ENCODE measurements at regions not wholly inside any gene's neighbourhood (a gene's known extent, or its start where the extent isn't known, plus 50 kb on each side); places are given as distances from the start of the nearest gene placed in this dataset.
A peak's percentile ranks its signal among the peaks of the same experiment; 100 is the strongest.

DNA sequence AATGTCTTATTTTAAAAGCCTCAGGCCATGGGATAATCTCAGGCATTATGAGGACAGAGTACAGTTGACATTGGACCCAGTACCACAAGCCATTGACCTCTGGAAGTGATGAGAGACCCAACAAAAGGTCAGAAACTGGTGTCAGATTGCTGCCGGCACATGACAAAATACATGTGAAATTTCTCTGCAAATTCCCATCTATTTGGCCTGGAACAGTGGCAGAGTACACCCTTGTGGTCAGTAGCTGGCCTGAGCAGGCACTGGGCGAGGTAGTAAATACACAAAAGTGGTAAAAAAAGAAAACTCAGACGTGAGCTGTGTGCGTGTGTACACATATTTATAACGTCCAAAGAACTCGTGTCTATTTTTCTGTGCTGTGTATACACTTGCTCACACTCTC, 155.5 kb downstream of the DHX15 start:
- H3K79me1 ChIP-seq (ENCODE audit: low read length), result no peaks in the 10 kb centered on the region
- no peak overlapping the region for H3K4me3 ChIP-seq (ENCODE audit: low read depth, low read length)
- H2AFZ ChIP-seq (ENCODE audit: insufficient read depth, low read length, poor library complexity), result no peak overlapping the region
- H2BK12ac ChIP-seq (ENCODE audit: low read length), result no peak overlapping the region
- WGBS (ENCODE audit: extremely low coverage, insufficient coverage, insufficient read length), result no CpG with 5 or more reads among the region's 6 CpGs
- no peaks in the 10 kb centered on the region for H3K9me3 ChIP-seq (ENCODE audit: insufficient read depth, low read depth, low read length)
- no peak overlapping the region for H4K12ac ChIP-seq (ENCODE audit: low read depth, low read length)
- no peak overlapping the region for H3K4me2 ChIP-seq (ENCODE audit: low read length)
- no peak overlapping the region for H3K14ac ChIP-seq (ENCODE audit: low read length)
- no peak for DNase-seq
- no peaks in the 10 kb centered on the region for H3K79me2 ChIP-seq (ENCODE audit: control insufficient read depth, insufficient read depth, low read length, poor library complexity)
- H3K27ac ChIP-seq (ENCODE audit: low read depth, low read length), result no peak overlapping the region
- H3K4ac ChIP-seq (ENCODE audit: low read depth, low read length), result no peak overlapping the region
- H3K9ac ChIP-seq (ENCODE audit: low read length), result no peak overlapping the region
- H2BK120ac ChIP-seq (ENCODE audit: insufficient read depth, low read length, poor library complexity), result no peak overlapping the region
- H2AK5ac ChIP-seq (ENCODE audit: low read length), result no peak overlapping the region
- H4K91ac ChIP-seq (ENCODE audit: low read depth, low read length), result no peak overlapping the region
- H3K23ac ChIP-seq (ENCODE audit: low read length), result no peak overlapping the region
- H4K8ac ChIP-seq (ENCODE audit: low read depth, low read length), result no peak overlapping the region
- no peak overlapping the region for H3K18ac ChIP-seq (ENCODE audit: low read length)
- no peaks in the 10 kb centered on the region for H3K27me3 ChIP-seq (ENCODE audit: insufficient read depth, low read length)
- H2BK5ac ChIP-seq (ENCODE audit: low read depth, low read length, poor library complexity), result no peak overlapping the region
- no peaks in the 10 kb centered on the region for H3K36me3 ChIP-seq (ENCODE audit: control insufficient read depth in 1 of 2, insufficient read depth in 2 of 2, low read length in 2 of 2)
- no peaks in the 10 kb centered on the region for H3K4me1 ChIP-seq (ENCODE audit: control insufficient read depth in 1 of 2, insufficient read depth in 2 of 2, low read length in 2 of 2)

DNA sequence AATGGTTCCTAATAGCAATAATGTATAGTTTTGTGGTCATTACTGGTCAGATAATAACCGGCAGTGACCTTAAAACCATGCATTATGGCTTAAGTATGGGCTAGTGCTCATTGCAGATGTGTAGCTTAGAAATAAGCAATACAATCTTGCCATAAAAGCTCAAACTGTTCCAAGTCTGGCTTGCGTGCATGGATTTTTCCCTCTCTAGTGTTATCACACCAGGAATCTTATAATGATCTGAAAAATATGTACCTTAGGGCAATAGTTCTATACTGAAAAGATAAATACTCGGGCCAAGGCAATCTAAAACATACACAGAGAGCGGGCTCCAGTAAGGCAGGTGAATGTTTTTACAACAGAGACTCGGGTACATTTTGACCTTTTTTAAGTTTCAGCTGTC, 157.8 kb downstream of the DHX15 start:
- DNase-seq, result peak in 1 of 2 donors; percentile 11
- H3K4ac ChIP-seq (ENCODE audit: low read depth, low read length), result no peak overlapping the region
- WGBS (ENCODE audit: extremely low coverage, insufficient coverage, insufficient read length), result no CpG with 5 or more reads among the region's 5 CpGs

DNA sequence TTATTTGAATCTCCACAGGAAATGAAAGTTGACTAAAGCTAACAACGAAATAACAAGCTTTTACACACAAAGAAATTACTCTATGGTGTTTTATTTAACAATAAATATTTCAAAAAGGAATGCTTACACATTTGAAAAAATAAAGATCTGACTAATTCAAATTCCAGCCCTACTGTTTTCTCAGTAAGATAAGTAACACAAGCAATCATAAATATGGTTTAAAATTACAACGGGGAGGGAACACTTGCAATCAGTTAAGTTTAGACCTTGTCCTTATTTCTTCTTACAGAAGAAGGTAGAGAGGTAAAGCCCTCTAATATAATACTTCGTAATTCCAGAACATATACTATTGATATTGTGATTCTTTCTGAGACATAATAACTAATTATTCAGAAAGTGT, 158.5 kb downstream of the DHX15 start:
- no CpG with 5 or more reads among the region's 3 CpGs for WGBS (ENCODE audit: extremely low coverage, insufficient coverage, insufficient read length)
- no peak overlapping the region for H2BK5ac ChIP-seq (ENCODE audit: low read depth, low read length, poor library complexity)
- no peak overlapping the region for H3K18ac ChIP-seq (ENCODE audit: low read length)
- H4K12ac ChIP-seq (ENCODE audit: low read depth, low read length), result no peak overlapping the region
- no peak overlapping the region for H3K23ac ChIP-seq (ENCODE audit: low read length)
- H3K4me2 ChIP-seq (ENCODE audit: low read length), result no peak overlapping the region
- H4K91ac ChIP-seq (ENCODE audit: low read depth, low read length), result no peak overlapping the region
- H3K79me1 ChIP-seq (ENCODE audit: low read length), result no peaks in the 10 kb centered on the region
- H3K4me3 ChIP-seq (ENCODE audit: low read depth, low read length), result no peak overlapping the region
- no peaks in the 10 kb centered on the region for H3K4me1 ChIP-seq (ENCODE audit: control insufficient read depth in 1 of 2, insufficient read depth in 2 of 2, low read length in 2 of 2)
- no peak overlapping the region for H2AK5ac ChIP-seq (ENCODE audit: low read length)
- no peak overlapping the region for H3K14ac ChIP-seq (ENCODE audit: low read length)
- no peak for DNase-seq
- no peak overlapping the region for H3K4ac ChIP-seq (ENCODE audit: low read depth, low read length)
- no peak overlapping the region for H2BK120ac ChIP-seq (ENCODE audit: insufficient read depth, low read length, poor library complexity)
- H2BK12ac ChIP-seq (ENCODE audit: low read length), result no peak overlapping the region
- H3K27ac ChIP-seq (ENCODE audit: low read depth, low read length), result no peak overlapping the region
- no peak overlapping the region for H3K9ac ChIP-seq (ENCODE audit: low read length)
- no peak overlapping the region for H4K8ac ChIP-seq (ENCODE audit: low read depth, low read length)
- H3K27me3 ChIP-seq (ENCODE audit: insufficient read depth, low read length), result no peaks in the 10 kb centered on the region
- H3K9me3 ChIP-seq (ENCODE audit: insufficient read depth, low read depth, low read length), result no peaks in the 10 kb centered on the region
- H2AFZ ChIP-seq (ENCODE audit: insufficient read depth, low read length, poor library complexity), result no peak overlapping the region
- H3K36me3 ChIP-seq (ENCODE audit: control insufficient read depth in 1 of 2, insufficient read depth in 2 of 2, low read length in 2 of 2), result no peaks in the 10 kb centered on the region
- H3K79me2 ChIP-seq (ENCODE audit: control insufficient read depth, insufficient read depth, low read length, poor library complexity), result no peaks in the 10 kb centered on the region

More for the DNA sequence above, 157.8 kb downstream of the DHX15 start:
- H3K18ac ChIP-seq (ENCODE audit: low read length), result no peak overlapping the region
- H2BK120ac ChIP-seq (ENCODE audit: insufficient read depth, low read length, poor library complexity), result no peak overlapping the region
- no peak overlapping the region for H3K4me3 ChIP-seq (ENCODE audit: low read depth, low read length)
- no peaks in the 10 kb centered on the region for H3K27me3 ChIP-seq (ENCODE audit: insufficient read depth, low read length)
- H3K4me1 ChIP-seq (ENCODE audit: control insufficient read depth in 1 of 2, insufficient read depth in 2 of 2, low read length in 2 of 2), result no peaks in the 10 kb centered on the region
- no peak overlapping the region for H4K12ac ChIP-seq (ENCODE audit: low read depth, low read length)
- H3K9ac ChIP-seq (ENCODE audit: low read length), result no peak overlapping the region
- H2AK5ac ChIP-seq (ENCODE audit: low read length), result no peak overlapping the region
- no peak overlapping the region for H4K91ac ChIP-seq (ENCODE audit: low read depth, low read length)
- H3K14ac ChIP-seq (ENCODE audit: low read length), result no peak overlapping the region
- no peaks in the 10 kb centered on the region for H3K9me3 ChIP-seq (ENCODE audit: insufficient read depth, low read depth, low read length)
- H2BK12ac ChIP-seq (ENCODE audit: low read length), result no peak overlapping the region
- no peaks in the 10 kb centered on the region for H3K79me2 ChIP-seq (ENCODE audit: control insufficient read depth, insufficient read depth, low read length, poor library complexity)
- no peak overlapping the region for H3K4me2 ChIP-seq (ENCODE audit: low read length)
- H3K79me1 ChIP-seq (ENCODE audit: low read length), result no peaks in the 10 kb centered on the region
- no peaks in the 10 kb centered on the region for H3K36me3 ChIP-seq (ENCODE audit: control insufficient read depth in 1 of 2, insufficient read depth in 2 of 2, low read length in 2 of 2)
- no peak overlapping the region for H3K23ac ChIP-seq (ENCODE audit: low read length)
- no peak overlapping the region for H3K27ac ChIP-seq (ENCODE audit: low read depth, low read length)
- no peak overlapping the region for H4K8ac ChIP-seq (ENCODE audit: low read depth, low read length)
- no peak overlapping the region for H2AFZ ChIP-seq (ENCODE audit: insufficient read depth, low read length, poor library complexity)
- no peak overlapping the region for H2BK5ac ChIP-seq (ENCODE audit: low read depth, low read length, poor library complexity)

DNA sequence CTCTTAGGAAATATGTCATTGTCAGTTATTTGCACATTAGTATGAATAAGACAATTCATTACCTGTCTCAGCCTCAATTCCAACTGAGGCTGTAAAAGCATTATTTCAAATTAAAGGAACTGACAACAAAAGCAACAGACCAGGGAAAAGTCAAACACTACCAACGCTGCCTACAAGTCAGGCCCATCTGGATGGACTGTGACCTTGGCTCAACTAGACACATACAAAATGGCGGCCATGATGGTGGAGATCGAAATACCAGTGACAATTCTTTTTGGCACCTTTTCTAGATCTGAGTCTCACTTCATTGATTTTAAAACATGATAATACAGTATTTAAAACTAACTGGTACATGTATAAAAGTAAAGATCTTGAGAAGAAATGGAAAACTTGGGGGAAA, 160.7 kb downstream of the DHX15 start:
- Histone ChIP-seq H3K23ac (ENCODE audit: low read length) (no peak overlapping the region), H2AK5ac (ENCODE audit: low read length) (no peak overlapping the region), H4K91ac (ENCODE audit: low read depth, low read length) (no peak overlapping the region), H3K9me3 (ENCODE audit: insufficient read depth, low read depth, low read length) (peaks cover 1% of the 10 kb centered on the region), H2BK120ac (ENCODE audit: insufficient read depth, low read length, poor library complexity) (no peak overlapping the region), H2BK5ac (ENCODE audit: low read depth, low read length, poor library complexity) (no peak overlapping the region), H4K12ac (ENCODE audit: low read depth, low read length) (no peak overlapping the region), H3K27me3 (ENCODE audit: insufficient read depth, low read length) (no peaks in the 10 kb centered on the region), H3K79me2 (ENCODE audit: control insufficient read depth, insufficient read depth, low read length, poor library complexity) (no peaks in the 10 kb centered on the region), H2BK12ac (ENCODE audit: low read length) (no peak overlapping the region), H3K4ac (ENCODE audit: low read depth, low read length) (no peak overlapping the region), H3K4me1 (ENCODE audit: control insufficient read depth in 1 of 2, insufficient read depth in 2 of 2, low read length in 2 of 2) (no peaks in the 10 kb centered on the region), H3K79me1 (ENCODE audit: low read length) (no peaks in the 10 kb centered on the region), H3K4me2 (ENCODE audit: low read length) (no peak overlapping the region), H3K27ac (ENCODE audit: low read depth, low read length) (no peak overlapping the region), H3K36me3 (ENCODE audit: control insufficient read depth in 1 of 2, insufficient read depth in 2 of 2, low read length in 2 of 2) (no peaks in the 10 kb centered on the region), H3K9ac (ENCODE audit: low read length) (peak overlapping the region; percentile 48), H3K4me3 (ENCODE audit: low read depth, low read length) (no peak overlapping the region), H3K14ac (ENCODE audit: low read length) (no peak overlapping the region), H2AFZ (ENCODE audit: insufficient read depth, low read length, poor library complexity) (no peak overlapping the region), H4K8ac (ENCODE audit: low read depth, low read length) (no peak overlapping the region), H3K18ac (ENCODE audit: low read length) (no peak overlapping the region)
- DNase-seq, result no peak
- WGBS (ENCODE audit: extremely low coverage, insufficient coverage, insufficient read length), result no CpG with 5 or more reads among the region's 3 CpGs
